ENCODE measurements at regions not wholly inside any gene's neighbourhood (a gene's known extent, or its start where the extent isn't known, plus 50 kb on each side); places are given as distances from the start of the nearest gene placed in this dataset.
A peak's percentile ranks its signal among the peaks of the same experiment; 100 is the strongest.

- no peak for DNase-seq (ENCODE audit: low read depth)
Measured at GRCh38 chr10:128854963-128855362, 612.1 kb upstream of the MGMT start.

DNA sequence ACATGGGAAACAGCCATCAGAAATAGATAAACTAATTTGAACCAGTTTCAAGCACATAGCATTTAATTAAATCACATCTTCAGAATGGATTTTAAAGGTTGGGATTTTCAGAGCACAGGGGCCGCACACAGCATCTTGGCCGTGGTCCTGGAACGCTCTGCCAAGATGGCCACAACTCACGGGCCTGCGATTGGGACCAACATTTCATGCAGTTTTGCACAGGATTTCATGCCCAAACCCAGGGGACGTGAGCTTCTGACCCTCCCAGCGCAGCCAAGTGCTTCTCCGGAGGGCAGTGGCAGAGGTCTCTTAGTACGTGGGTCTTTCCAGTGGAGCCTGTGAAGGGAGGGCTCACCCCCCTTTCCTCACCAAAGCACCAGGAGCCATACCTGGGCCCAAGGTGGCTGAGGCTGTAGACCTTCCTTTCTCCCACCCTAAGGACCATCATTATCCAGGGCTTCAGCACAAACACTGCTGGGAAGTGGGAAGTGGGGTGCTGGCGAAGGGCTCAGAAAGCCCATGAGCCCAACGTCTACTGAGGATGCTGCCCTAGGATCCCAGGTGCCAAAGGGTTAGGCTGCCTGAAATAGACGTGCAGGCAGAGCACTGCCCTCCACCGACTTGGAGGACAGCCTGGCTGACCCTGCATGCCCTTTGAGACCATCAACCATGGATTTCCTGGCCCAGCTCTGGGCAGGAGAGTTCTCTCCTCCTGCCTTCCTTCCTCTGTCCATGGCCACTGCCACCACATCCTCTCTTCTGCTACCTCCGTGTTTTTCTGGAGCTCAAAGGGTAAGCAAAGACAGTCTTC is 611.2 kb upstream of the MGMT start:
- DNase-seq (ENCODE audit: low read depth): no peak

DNA sequence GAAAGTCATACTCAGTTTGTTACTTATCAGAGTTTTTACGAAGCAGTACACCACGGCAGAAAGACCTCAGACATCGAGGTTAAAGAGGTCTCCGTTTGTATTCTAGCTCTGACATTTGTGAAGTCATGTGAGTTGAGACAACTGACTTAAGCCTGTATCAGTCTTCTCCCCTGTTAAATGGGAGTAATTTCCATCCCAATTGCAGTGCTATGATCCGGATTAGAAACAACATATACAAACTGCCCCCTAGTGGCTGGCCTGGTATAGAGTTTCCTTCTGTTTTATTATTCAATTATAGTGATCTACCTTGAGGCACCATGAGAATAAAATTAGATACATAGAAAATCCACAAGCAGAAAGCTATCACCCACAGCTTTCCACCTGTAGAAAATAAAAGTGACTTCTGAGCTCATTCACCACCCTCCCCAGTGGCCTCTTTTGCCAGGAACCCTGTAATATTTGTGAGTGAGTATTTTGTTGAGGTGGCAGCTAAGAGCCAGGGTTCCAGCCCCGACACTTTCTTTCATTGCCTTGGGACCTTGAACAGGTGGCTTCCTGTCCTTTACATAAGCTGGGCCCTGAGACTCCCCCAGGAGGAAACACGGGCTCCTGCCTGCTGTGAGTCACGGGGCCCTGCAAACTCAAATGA is 607.2 kb upstream of the MGMT start:
- DNase-seq (ENCODE audit: low read depth): peak; percentile 10

GRCh38 chr10:128860574-128860973 is 606.5 kb upstream of the MGMT start:
- no peak for DNase-seq (ENCODE audit: low read depth)

DNA sequence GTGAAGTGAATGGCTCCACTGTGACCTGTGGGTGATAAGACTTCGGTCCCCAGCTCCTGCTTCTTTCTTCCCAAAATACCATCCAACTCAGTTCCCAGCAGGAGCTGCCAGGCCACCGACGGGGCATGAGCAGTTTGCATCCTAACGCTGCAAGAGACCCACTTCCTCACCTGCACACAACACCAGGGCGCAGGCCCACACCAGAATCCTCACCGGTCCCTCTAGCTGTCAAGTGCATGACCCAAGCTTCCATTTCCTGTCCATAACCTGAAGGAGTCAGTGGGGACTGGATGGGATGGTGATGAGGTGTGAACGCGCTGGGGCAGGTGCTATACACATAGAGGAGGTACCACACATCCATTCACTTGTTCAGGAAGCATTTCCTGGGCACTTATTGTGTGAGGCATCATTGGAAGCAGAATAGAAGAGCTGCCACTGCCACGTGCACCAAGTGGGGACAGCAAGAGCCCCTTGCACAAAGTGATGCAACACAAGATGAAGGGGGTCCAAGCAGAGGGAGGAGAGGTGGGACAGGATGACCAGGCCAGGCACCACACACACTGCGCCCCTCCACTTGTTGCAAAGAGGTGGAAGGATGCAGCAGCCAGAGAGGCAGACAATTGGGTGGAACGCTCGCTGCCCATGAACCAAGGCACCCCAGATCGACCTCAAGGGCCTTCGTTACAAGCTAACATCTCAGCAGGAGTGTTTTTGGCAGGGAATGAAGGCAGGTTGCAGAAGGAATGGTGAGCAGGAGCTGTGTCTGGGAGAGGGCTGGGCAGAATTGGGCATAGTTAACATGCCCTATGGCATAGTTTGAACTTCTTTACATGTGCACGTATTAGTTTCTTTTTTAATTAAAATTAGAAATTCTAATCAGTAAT is 605.8 kb upstream of the MGMT start:
- DNase-seq (ENCODE audit: low read depth): no peak

DNA sequence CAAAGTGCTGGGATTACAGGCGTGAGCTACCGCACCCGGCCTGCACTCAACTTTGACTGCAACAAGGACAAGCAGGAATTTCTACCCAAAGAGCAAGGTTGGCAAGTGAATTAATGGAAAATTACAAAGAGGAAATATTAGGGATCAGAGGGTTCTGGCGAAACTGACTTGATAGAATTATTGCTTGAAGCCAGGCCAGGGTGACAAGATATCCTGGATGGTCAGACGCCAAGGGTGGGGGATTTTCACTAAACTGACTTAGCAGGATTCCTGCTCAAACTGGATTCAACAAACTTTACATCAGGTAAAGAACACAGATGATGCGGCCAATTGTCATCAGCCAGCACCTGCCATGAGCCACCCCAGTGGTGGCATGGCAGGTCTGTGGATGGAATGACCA is 603.6 kb upstream of the MGMT start:
- DNase-seq (ENCODE audit: low read depth): no peak

- no peak for DNase-seq (ENCODE audit: low read depth)
Measured at GRCh38 chr10:128863823-128864405, 603.1 kb upstream of the MGMT start.

GRCh38 chr10:128864554-128865295 is 602.3 kb upstream of the MGMT start:
- no peak for DNase-seq (ENCODE audit: low read depth)

GRCh38 chr10:128865436-128866195 is 601.4 kb upstream of the MGMT start:
- no peak for DNase-seq (ENCODE audit: low read depth)

DNA sequence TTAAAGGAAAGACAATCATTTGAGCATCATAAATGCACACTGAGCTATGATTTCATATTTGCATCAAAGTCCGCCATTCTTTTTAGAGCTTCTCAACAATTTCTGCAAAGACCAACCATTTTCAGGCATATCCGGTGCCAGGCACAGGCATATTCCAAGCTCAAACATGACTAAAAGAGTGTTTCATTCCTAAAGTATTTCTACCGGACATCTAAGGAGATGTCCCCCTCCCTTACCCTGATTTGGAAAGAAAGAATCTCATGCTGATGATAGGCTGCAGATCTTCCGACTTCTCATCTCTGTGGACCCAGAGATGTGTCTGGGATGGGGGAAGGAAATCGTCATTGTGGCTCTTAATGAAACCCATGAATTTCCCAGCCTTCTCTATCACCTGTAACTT is 600.5 kb upstream of the MGMT start:
- DNase-seq (ENCODE audit: low read depth): no peak

- no peak for DNase-seq (ENCODE audit: low read depth)
Measured at GRCh38 chr10:128867210-128867609, 599.8 kb upstream of the MGMT start.

DNA sequence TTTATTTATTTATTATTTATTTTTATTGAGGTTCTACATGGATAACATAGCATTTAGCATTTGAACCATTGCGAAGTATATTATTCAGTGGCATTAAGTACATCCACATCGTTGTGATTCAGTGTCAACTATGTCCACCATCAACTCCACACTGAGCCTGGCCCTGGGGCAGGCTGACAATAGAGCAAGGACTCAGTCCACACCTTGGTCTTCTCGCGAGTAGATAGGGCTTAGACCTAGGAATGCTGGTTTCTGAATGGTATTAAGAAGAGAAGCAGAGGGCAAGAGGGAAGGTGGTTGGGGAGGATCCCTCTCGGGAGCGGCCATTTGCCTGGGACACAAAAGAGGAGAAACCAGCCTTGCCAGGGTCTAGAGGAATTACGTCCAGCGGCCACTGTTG is 599.2 kb upstream of the MGMT start:
- no peak for DNase-seq (ENCODE audit: low read depth)

- DNase-seq (ENCODE audit: low read depth): no peak
Measured at GRCh38 chr10:128868481-128868880, 598.6 kb upstream of the MGMT start.

GRCh38 chr10:128869101-128869749 is 597.8 kb upstream of the MGMT start:
- DNase-seq (ENCODE audit: low read depth): no peak

- DNase-seq (ENCODE audit: low read depth): no peak
Measured at GRCh38 chr10:128870830-128871597, 596.0 kb upstream of the MGMT start.

- DNase-seq (ENCODE audit: low read depth): no peak
Measured at GRCh38 chr10:128871671-128872231, 595.3 kb upstream of the MGMT start.

DNA sequence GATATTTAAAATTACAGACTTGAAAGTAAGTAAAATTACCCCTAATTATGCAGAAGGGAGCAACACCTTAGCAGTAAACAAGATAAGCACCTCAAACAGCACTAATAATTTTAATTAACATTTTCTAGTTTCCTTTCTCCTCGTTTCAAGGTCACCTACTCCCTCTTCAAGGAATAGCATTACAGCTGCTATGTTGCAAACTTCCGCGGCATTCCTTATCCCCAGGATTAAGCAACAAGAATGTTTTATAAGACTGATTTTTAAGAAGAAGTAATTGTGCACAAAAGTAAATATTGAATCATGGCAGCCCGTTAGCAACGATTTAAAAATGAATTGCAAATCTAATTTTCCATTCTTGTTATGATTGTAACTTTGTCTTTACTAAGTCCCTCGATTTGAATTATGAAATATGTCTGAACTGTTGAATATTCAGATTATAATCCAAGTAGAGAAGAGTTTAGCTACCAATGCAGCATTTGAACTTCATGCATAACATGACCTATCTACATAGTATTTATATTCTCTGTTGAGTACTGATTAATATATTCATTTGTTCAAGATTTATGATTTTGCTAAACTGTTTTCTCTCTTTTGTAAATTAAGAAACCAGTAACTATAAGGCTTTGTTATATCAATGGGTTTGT is 593.5 kb upstream of the MGMT start:
- no peak for DNase-seq (ENCODE audit: low read depth)

DNA sequence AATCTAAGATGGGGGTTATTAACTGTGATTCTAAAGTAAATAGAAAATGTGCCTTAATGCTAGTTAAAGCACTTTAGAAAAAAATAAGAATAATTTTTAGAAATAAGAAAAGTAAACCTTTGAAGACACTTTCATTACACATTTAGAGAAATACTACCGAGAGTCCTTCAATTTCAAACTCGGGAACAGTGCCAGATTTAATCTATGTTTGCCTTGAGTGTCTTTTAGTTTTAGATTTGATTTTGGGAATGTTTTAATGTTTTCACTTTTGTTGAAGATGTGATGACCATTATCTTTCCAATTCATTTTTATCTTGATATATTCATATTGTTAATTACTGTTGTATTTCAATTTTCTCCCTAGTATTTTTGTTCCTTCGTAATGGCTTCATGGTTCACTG is 592.7 kb upstream of the MGMT start:
- no peak for DNase-seq (ENCODE audit: low read depth)
